OCI-LY7 (cell line): ENCODE measurements at regions not wholly inside any gene's neighbourhood (a gene's known extent, or its start where the extent isn't known, plus 50 kb on each side); places are given as distances from the start of the nearest gene placed in this dataset.

Source experiments
- BruUV-seq: library from RNA; stranded (reverse); fragments of 400-500 nt; replicated peaks from 2 replicates; lab custom pipeline; 2021; lab: Mats Ljungman, UMichigan
- CTCF ChIA-PET: fragments of 300-600 bp; sonication (Branson Sonifier 250); formaldehyde crosslinking; loops from one replicate; lab custom pipeline; 2022; ENCODE audit warnings: antibody characterized with exemption; ENCODE audit not compliant: unreplicated experiment; lab: Charles Lee
- POLR2A ChIA-PET: fragments of 300-600 bp; sonication (Branson Sonifier 250); formaldehyde crosslinking; loops from one replicate; lab custom pipeline; 2022; ENCODE audit warnings: antibody characterized with exemption; lab: Charles Lee
- DNase-seq: peaks from one replicate; pipeline ENCODE4 v3.0.0-alpha.2; 2015; ENCODE audit warnings: low spot score
- H2AFZ ChIP-seq: fragments of 200-600 bp; sonication (generic), shearing (Covaris generic); 2 replicates; pipeline ENCODE4 v1.6.1; 2014; ENCODE audit warnings: mild to moderate bottlenecking, antibody characterized with exemption, low read length, moderate library complexity
- H3K27ac ChIP-seq: fragments of 200-600 bp; sonication (generic); 2 replicates; pipeline ENCODE4 v1.5.1; 2014; ENCODE audit warnings: mixed run types, low read depth, mild to moderate bottlenecking, moderate library complexity, low read length, inconsistent platforms; ENCODE audit not compliant: poor library complexity, severe bottlenecking
- H3K36me3 ChIP-seq: fragments of 200-600 bp; sonication (generic); 2 replicates; pipeline ENCODE4 v1.6.1; 2014; ENCODE audit warnings: mild to moderate bottlenecking, antibody characterized with exemption, low read length, moderate library complexity, mixed read lengths; ENCODE audit not compliant: insufficient read depth
- H3K4me1 ChIP-seq: fragments of 200-600 bp; sonication (generic); 2 replicates; pipeline ENCODE4 v1.5.1; 2014; ENCODE audit warnings: mild to moderate bottlenecking, low read length; ENCODE audit not compliant: insufficient read depth, poor library complexity, severe bottlenecking
- H3K4me2 ChIP-seq: fragments of 200-600 bp; sonication (generic); 2 replicates; pipeline ENCODE4 v1.6.1; 2014; ENCODE audit warnings: mild to moderate bottlenecking, low read length
- H3K4me3 ChIP-seq: fragments of 200-600 bp; sonication (generic); 2 replicates; pipeline ENCODE4 v1.5.1; 2014; ENCODE audit warnings: mild to moderate bottlenecking, low read depth, low read length; ENCODE audit not compliant: poor library complexity, severe bottlenecking
- H3K79me2 ChIP-seq: fragments of 200-600 bp; sonication (generic); 2 replicates; pipeline ENCODE4 v1.6.1; 2016; ENCODE audit warnings: low read depth, mild to moderate bottlenecking, low read length, moderate library complexity, mixed read lengths; ENCODE audit not compliant: insufficient read depth
- H3K9me2 ChIP-seq: fragments of 200-600 bp; sonication (generic); 2 replicates; pipeline ENCODE4 v1.6.1; 2016; ENCODE audit warnings: mild to moderate bottlenecking, low read length, mixed read lengths; ENCODE audit not compliant: insufficient read depth
- H3K9me3 ChIP-seq: fragments of 200-600 bp; sonication (generic); 2 replicates; pipeline ENCODE4 v1.6.1; 2014; ENCODE audit warnings: mild to moderate bottlenecking, mixed run types, low read length, mixed read lengths
- H4K20me1 ChIP-seq: fragments of 200-600 bp; sonication (generic); 2 replicates; pipeline ENCODE4 v1.6.1; 2014; ENCODE audit warnings: mild to moderate bottlenecking, antibody characterized with exemption, low read length, moderate library complexity, mixed read lengths; ENCODE audit not compliant: insufficient read depth
- EZH2phosphoT487 ChIP-seq: fragments of 200-600 bp; sonication (generic); IDR thresholded peaks from 2 replicates; pipeline ENCODE4 v1.6.1; 2018; ENCODE audit warnings: low read depth, borderline replicate concordance, mild to moderate bottlenecking, mixed run types, antibody characterized with exemption, low read length, moderate library complexity, mixed read lengths
- intact Hi-C: fragments of 100-400 bp; cut with micrococcal nuclease; formaldehyde crosslinking; loops from one replicate; pipeline ENCODE4 v1.10.0; 2022; ENCODE audit not compliant: unreplicated experiment
- TF ChIP-seq, protein P1 (sequence below): fragments of 200-600 bp; sonication (generic); conservative IDR thresholded peaks from 2 replicates; pipeline ENCODE4 v1.5.1; 2014; ENCODE audit warnings: mild to moderate bottlenecking, antibody characterized with exemption, low read length, moderate library complexity, mixed read lengths

- ChIA-PET POLR2A (no interaction called here), CTCF (no interaction called here)
- TF ChIP-seq EZH2phosphoT487, result no peak
- TF ChIP-seq, protein P1, sequence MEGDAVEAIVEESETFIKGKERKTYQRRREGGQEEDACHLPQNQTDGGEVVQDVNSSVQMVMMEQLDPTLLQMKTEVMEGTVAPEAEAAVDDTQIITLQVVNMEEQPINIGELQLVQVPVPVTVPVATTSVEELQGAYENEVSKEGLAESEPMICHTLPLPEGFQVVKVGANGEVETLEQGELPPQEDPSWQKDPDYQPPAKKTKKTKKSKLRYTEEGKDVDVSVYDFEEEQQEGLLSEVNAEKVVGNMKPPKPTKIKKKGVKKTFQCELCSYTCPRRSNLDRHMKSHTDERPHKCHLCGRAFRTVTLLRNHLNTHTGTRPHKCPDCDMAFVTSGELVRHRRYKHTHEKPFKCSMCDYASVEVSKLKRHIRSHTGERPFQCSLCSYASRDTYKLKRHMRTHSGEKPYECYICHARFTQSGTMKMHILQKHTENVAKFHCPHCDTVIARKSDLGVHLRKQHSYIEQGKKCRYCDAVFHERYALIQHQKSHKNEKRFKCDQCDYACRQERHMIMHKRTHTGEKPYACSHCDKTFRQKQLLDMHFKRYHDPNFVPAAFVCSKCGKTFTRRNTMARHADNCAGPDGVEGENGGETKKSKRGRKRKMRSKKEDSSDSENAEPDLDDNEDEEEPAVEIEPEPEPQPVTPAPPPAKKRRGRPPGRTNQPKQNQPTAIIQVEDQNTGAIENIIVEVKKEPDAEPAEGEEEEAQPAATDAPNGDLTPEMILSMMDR, result no peak
- Histone ChIP-seq H3K4me1 (no peaks in the 10 kb centered on the region), H3K9me3 (no peaks in the 10 kb centered on the region), H3K27ac (no peak overlapping the region), H3K9me2 (no peaks in the 10 kb centered on the region), H3K36me3 (no peaks in the 10 kb centered on the region), H2AFZ (no peak overlapping the region), H3K4me3 (no peak overlapping the region), H4K20me1 (no peaks in the 10 kb centered on the region), H3K4me2 (no peak overlapping the region), H3K79me2 (no peaks in the 10 kb centered on the region)
- BruUV-seq, result no TSS peak
- no peak for DNase-seq
- intact Hi-C loops, result no loop called here
These were observed 180.2 kb upstream of the CHL1 start for GRCh38 chr3:16366-16765.

- POLR2A ChIA-PET, result interaction anchor here (0.6 kb wide), 1 partner anchor 510 kb away, joined by 4 read pairs; no protein-coding TSS in a partner anchor
These were observed 176.1 kb upstream of the CHL1 start for GRCh38 chr3:20421-20820.

GRCh38 chr3:24006-24405 lies 172.6 kb upstream of the CHL1 start:
- H3K4me3 ChIP-seq, result no peak overlapping the region
- DNase-seq, result no peak
- ChIA-PET POLR2A (interaction anchor here (1.1 kb wide), 1 partner anchor 327 kb away, joined by 4 read pairs; no protein-coding TSS in a partner anchor), CTCF (no interaction called here)
- H3K9me2 ChIP-seq, result no peaks in the 10 kb centered on the region
- H2AFZ ChIP-seq, result no peak overlapping the region
- no peaks in the 10 kb centered on the region for H3K4me1 ChIP-seq
- H3K36me3 ChIP-seq, result no peaks in the 10 kb centered on the region
- TF ChIP-seq, protein P1, result no peak
- TF ChIP-seq EZH2phosphoT487, result no peak
- no peak overlapping the region for H3K4me2 ChIP-seq
- H3K27ac ChIP-seq, result no peak overlapping the region
- H3K79me2 ChIP-seq, result no peaks in the 10 kb centered on the region
- intact Hi-C loops, result no loop called here
- no peaks in the 10 kb centered on the region for H3K9me3 ChIP-seq
- no TSS peak for BruUV-seq
- H4K20me1 ChIP-seq, result no peaks in the 10 kb centered on the region

More at GRCh38 chr3:20421-20820, 176.1 kb upstream of the CHL1 start:
- no peak overlapping the region for H3K4me3 ChIP-seq
- H3K36me3 ChIP-seq, result no peaks in the 10 kb centered on the region
- intact Hi-C loops, result no loop called here
- H3K4me1 ChIP-seq, result no peaks in the 10 kb centered on the region
- no peak overlapping the region for H3K4me2 ChIP-seq
- no peaks in the 10 kb centered on the region for H3K9me3 ChIP-seq
- no peaks in the 10 kb centered on the region for H3K79me2 ChIP-seq
- CTCF ChIA-PET, result no interaction called here
- BruUV-seq, result no TSS peak
- H4K20me1 ChIP-seq, result no peaks in the 10 kb centered on the region
- H3K27ac ChIP-seq, result no peak overlapping the region
- H2AFZ ChIP-seq, result no peak overlapping the region
- TF ChIP-seq EZH2phosphoT487, result no peak
- TF ChIP-seq, protein P1, result no peak
- DNase-seq, result no peak
- no peaks in the 10 kb centered on the region for H3K9me2 ChIP-seq
